ENCODE measurements at regions not wholly inside any gene's neighbourhood (a gene's known extent, or its start where the extent isn't known, plus 50 kb on each side); places are given as distances from the start of the nearest gene placed in this dataset.

DNA sequence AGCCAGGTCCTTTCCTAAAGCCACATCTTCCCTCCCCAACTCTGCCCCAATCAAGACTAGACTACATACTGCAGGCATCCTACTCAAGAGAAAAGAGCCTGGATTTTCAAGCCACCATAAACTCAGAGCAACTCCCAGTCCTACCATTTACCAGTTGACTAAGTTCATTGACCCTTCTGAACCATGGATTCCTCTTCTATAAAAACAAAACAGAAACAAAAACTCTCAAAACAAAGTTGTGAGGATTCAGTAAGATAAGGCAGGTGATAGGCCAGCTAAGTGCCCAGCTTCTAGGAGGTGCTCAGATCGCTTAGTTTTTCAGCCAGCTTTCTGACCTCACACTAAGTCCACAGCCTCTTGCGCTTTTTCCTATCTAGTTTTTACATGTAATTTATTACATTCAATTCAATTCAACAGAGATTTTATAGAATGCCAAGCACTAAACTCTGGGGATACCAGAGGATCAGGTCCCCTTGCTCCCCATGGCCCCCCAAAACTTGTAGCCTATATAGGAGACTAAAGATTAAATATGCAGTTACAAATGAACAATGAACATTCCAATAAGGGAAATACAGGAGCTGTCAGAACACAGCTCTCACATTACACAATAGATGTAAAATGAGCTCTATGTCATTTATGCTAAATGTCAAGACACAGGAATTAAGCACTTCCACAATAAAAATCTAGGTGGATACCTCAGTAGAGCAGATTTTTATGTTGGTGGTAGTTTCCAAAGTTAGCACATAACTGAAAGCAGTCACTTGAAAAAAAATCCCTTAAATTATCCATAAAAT, 104.5 kb upstream of the EGLN3 start:
- no peaks in the 10 kb centered on the region for H3K79me2 ChIP-seq (ENCODE audit: low read depth)
- H3K4me1 ChIP-seq (replicated peaks; ENCODE audit: insufficient read depth): peaks cover 37% of the 10 kb centered on the region
- no peak overlapping the region for H3K4me2 ChIP-seq
- no peak for DNase-seq
- H3K36me3 ChIP-seq (ENCODE audit: low read depth): no peaks in the 10 kb centered on the region
- intact Hi-C loops (cut with micrococcal nuclease; ENCODE audit: unreplicated experiment): no loop called here
- CTCF ChIA-PET: no interaction called here
- BruUV-seq (replicated peaks): no TSS peak
- no peaks in the 10 kb centered on the region for H3K9me3 ChIP-seq (ENCODE audit: insufficient read depth, low read depth)
- no peaks in the 10 kb centered on the region for H3K9me2 ChIP-seq (ENCODE audit: insufficient read depth)
- no peaks in the 10 kb centered on the region for H3K27me3 ChIP-seq (ENCODE audit: insufficient read depth, low read depth)
- H4K20me1 ChIP-seq (ENCODE audit: insufficient read depth): no peaks in the 10 kb centered on the region
- no peak for TF ChIP-seq EZH2 (IDR thresholded peaks at IDR 0.05; ENCODE audit: low read depth)
- TF ChIP-seq, protein P1, sequence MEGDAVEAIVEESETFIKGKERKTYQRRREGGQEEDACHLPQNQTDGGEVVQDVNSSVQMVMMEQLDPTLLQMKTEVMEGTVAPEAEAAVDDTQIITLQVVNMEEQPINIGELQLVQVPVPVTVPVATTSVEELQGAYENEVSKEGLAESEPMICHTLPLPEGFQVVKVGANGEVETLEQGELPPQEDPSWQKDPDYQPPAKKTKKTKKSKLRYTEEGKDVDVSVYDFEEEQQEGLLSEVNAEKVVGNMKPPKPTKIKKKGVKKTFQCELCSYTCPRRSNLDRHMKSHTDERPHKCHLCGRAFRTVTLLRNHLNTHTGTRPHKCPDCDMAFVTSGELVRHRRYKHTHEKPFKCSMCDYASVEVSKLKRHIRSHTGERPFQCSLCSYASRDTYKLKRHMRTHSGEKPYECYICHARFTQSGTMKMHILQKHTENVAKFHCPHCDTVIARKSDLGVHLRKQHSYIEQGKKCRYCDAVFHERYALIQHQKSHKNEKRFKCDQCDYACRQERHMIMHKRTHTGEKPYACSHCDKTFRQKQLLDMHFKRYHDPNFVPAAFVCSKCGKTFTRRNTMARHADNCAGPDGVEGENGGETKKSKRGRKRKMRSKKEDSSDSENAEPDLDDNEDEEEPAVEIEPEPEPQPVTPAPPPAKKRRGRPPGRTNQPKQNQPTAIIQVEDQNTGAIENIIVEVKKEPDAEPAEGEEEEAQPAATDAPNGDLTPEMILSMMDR (conservative IDR thresholded peaks at IDR 0.05): no peak
- no peak overlapping the region for H2AFZ ChIP-seq
- H3K27ac ChIP-seq: no peak overlapping the region
- no peak overlapping the region for H3K4me3 ChIP-seq
- POLR2A ChIA-PET (ENCODE audit: unreplicated experiment): interaction anchor here (0.5 kb wide), 1 partner anchor 12 kb away, joined by 3 read pairs; no protein-coding TSS in a partner anchor
- peaks cover 23% of the 10 kb centered on the region for H3F3A ChIP-seq (ENCODE audit: insufficient read depth, low read depth)

DNA sequence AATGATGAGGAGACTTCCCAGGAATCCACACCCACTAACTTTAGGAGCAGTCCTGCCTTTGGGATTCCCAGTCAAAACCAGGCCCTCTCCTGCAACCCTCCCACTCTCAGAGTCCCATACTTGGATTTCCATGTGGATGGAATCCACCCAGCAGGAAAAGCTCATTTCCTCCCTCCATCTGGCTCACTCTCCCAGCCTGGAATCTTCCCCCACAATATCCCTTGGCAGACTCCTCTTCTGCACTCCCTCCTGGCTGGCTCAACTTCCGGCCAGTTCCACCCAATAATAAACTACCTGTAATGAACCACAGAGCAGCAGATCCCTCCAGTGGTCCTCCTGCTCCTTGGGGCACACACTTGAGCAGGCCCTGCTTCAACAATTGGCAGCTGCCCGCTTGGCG, 102.8 kb upstream of the EGLN3 start:
- intact Hi-C loops (cut with micrococcal nuclease; ENCODE audit: unreplicated experiment): loop anchor here (5.0 kb wide), 2 partner anchors 56 to 206 kb away; no protein-coding TSS in a partner anchor
- Histone ChIP-seq H2AFZ (no peak overlapping the region), H3F3A (ENCODE audit: insufficient read depth, low read depth) (peaks cover 23% of the 10 kb centered on the region), H3K9me2 (ENCODE audit: insufficient read depth) (no peaks in the 10 kb centered on the region), H3K9me3 (ENCODE audit: insufficient read depth, low read depth) (no peaks in the 10 kb centered on the region), H3K4me3 (no peak overlapping the region), H3K79me2 (ENCODE audit: low read depth) (no peaks in the 10 kb centered on the region), H3K36me3 (ENCODE audit: low read depth) (no peaks in the 10 kb centered on the region), H3K27ac (no peak overlapping the region), H4K20me1 (ENCODE audit: insufficient read depth) (no peaks in the 10 kb centered on the region), H3K4me2 (no peak overlapping the region), H3K27me3 (ENCODE audit: insufficient read depth, low read depth) (no peaks in the 10 kb centered on the region), H3K4me1 (replicated peaks; ENCODE audit: insufficient read depth) (peaks cover 26% of the 10 kb centered on the region)
- ChIA-PET POLR2A (ENCODE audit: unreplicated experiment) (no interaction called here), CTCF (no interaction called here)
- BruUV-seq (replicated peaks): no TSS peak
- no peak for DNase-seq
- TF ChIP-seq EZH2 (IDR thresholded peaks at IDR 0.05; ENCODE audit: low read depth): no peak
- TF ChIP-seq, protein P1 (conservative IDR thresholded peaks at IDR 0.05): no peak

DNA sequence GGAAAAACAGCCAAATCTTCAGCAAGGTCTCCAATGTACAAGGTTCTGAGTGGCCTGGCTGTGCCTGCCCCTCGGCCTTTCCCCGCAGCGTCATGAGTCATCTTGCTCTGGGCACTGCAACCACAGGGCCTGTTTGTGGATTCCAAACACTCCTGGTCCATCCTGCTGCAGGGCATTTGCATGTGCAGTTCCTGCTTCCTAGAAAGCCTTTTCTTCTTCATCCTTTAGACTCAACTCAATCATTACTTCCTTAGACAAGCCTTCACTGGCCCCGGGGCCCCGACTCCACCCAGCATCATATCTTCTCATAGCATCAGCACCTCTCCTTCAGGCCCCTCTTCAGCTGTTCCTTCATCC, 101.8 kb upstream of the EGLN3 start:
- peaks cover 24% of the 10 kb centered on the region for H3K4me1 ChIP-seq (replicated peaks; ENCODE audit: insufficient read depth)
- no peak overlapping the region for H3K4me3 ChIP-seq
- peak; percentile 70 to 77 for DNase-seq
- no peaks in the 10 kb centered on the region for H4K20me1 ChIP-seq (ENCODE audit: insufficient read depth)
- 0 out of 2 replicates have a peak overlapping the region, but pooled peaks have one; percentile 27 for H3K27ac ChIP-seq
- no peaks in the 10 kb centered on the region for H3K9me2 ChIP-seq (ENCODE audit: insufficient read depth)
- ChIA-PET POLR2A (ENCODE audit: unreplicated experiment) (interaction anchor here (0.6 to 0.7 kb wide), 3 partner anchors 7 to 204 kb away, joined by 3 read pairs; no protein-coding TSS in a partner anchor), CTCF (interaction anchor here (0.7 to 1.4 kb wide), 2 partner anchors 12 to 204 kb away, joined by 4 to 5 read pairs; no protein-coding TSS in a partner anchor)
- peak overlapping the region; percentile 10; the same call in 1 of the 2 replicates for H3K4me2 ChIP-seq
- no peaks in the 10 kb centered on the region for H3K36me3 ChIP-seq (ENCODE audit: low read depth)
- H3F3A ChIP-seq (ENCODE audit: insufficient read depth, low read depth): peaks cover 23% of the 10 kb centered on the region
- intact Hi-C loops (cut with micrococcal nuclease; ENCODE audit: unreplicated experiment): loop anchor here (5.0 kb wide), 2 partner anchors 55 to 205 kb away; no protein-coding TSS in a partner anchor
- no peaks in the 10 kb centered on the region for H3K27me3 ChIP-seq (ENCODE audit: insufficient read depth, low read depth)
- no peak overlapping the region for H2AFZ ChIP-seq
- H3K9me3 ChIP-seq (ENCODE audit: insufficient read depth, low read depth): no peaks in the 10 kb centered on the region
- BruUV-seq (replicated peaks): no TSS peak
- TF ChIP-seq, protein P1 (conservative IDR thresholded peaks at IDR 0.05): no peak
- TF ChIP-seq EZH2 (IDR thresholded peaks at IDR 0.05; ENCODE audit: low read depth): no peak
- H3K79me2 ChIP-seq (ENCODE audit: low read depth): no peaks in the 10 kb centered on the region
